ENCODE measurements at regions not wholly inside any gene's neighbourhood (a gene's known extent, or its start where the extent isn't known, plus 50 kb on each side); places are given as distances from the start of the nearest gene placed in this dataset.
"Not testable (repeated sequence)": the region's sequence is repeated elsewhere in the genome, so short reads cannot be mapped to it uniquely, and the experiment has no call there.

- no peak for DNase-seq (ENCODE audit: low spot score)
Observed at GRCh38 chr5:101036778-101037177, 133.7 kb upstream of the ST8SIA4 start.

DNA sequence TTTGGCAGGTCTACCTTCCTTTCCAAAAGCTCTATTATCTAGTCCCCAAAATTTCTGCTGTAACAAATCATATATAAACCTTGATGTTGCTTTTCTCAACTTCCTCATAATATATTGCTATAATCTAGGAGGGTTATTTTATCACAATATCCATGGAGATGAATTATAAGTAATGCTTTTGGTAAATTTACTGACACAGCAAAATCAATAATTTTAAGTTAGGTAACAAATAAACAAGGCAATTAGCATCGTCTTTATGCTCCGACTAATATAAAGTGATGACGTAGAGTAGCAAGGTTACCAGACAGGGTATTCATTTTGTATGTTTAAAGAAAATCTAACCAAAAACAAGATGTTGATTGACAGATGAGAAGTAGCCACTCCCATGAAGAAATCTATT lies 132.3 kb upstream of the ST8SIA4 start:
- DNase-seq (ENCODE audit: low spot score), result no peak

DNA sequence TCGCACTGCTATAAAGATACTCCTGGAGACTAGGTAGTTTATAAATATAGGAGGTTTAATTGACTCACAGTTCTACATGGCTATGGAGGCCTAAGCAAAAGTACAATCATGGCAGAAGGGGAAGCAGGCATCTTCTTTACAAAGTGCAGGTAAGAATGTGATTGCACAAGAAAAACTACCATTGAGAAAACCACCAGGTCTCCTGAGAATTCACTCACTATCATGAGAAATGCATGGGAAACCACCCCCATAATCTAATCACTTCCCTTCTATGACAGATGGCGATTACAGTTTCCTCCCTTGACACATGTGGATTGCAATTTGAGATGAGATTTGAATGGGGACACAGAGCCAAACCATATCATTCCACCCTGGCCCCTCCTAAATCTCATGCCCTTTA lies 121.2 kb upstream of the ST8SIA4 start:
- no peak for DNase-seq (ENCODE audit: low spot score)

GRCh38 chr5:101018299-101018698 lies 115.2 kb upstream of the ST8SIA4 start:
- DNase-seq (ENCODE audit: low spot score), result no peak

GRCh38 chr5:101012880-101013279 lies 109.8 kb upstream of the ST8SIA4 start:
- no peak for DNase-seq (ENCODE audit: low spot score)

DNA sequence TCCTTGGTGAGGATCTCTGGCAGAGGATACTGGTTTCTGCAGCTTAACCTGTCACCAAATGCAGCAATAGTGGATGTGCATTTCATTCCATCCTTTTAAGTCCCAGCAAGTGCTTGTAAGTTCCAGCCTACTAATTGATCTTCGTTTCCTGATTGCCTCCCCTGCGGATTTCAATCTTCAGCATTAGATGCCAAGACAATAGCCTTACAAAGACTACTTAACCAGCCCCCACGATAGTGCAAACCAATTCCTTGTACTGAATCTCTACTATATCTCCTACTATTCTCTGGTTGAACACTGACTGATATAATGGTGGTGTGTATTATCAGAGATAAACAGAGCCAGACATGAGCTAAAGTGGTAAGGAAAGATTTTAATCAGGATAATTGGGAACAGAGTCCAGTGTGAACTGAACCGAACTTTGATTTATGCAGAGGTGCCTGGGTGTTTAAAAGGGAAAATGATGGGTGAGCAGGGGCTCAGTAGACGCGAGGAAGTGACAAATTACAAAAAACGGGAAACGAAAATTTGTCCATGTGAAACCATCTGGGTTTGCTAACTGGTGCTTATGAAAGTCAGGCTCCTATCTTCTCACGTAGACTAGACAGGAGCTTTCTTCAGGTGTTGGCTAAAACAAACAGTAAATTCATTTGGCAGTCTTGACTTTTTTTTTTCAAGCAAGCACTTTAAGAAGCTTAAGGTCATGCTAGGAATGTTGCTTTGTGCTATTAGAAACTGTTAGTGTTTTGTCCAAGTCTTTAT lies 106.9 kb upstream of the ST8SIA4 start:
- DNase-seq (ENCODE audit: low spot score), result no peak

GRCh38 chr5:100992354-100992753 lies 89.3 kb upstream of the ST8SIA4 start:
- no peak for DNase-seq (ENCODE audit: low spot score)

- not testable (repeated sequence) for DNase-seq (ENCODE audit: low spot score)
Observed at GRCh38 chr5:100983601-100984000, 80.5 kb upstream of the ST8SIA4 start.

DNA sequence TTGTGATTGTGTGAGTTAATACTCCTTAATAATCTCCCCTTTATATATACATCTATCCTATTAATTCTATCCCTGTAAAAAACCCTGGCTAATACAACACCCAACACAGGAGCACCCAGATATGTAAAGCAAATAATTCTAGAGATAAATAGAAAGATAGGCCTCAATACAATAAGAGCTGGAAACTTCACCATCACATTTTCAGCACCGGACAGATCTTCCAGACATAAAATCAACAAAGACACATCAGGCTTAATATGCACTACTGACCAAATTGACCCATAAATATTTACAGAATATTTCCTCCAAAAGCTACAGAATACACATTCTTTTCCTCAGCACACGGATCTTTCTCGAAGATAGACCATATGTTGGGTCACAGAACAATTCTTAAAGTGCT lies 71.0 kb upstream of the ST8SIA4 start:
- no peak for DNase-seq (ENCODE audit: low spot score)

GRCh38 chr5:100970646-100971255 lies 67.7 kb upstream of the ST8SIA4 start:
- DNase-seq (ENCODE audit: low spot score), result no peak

GRCh38 chr5:100965291-100965690 lies 62.2 kb upstream of the ST8SIA4 start:
- no peak for DNase-seq (ENCODE audit: low spot score)

Measured in AG08396 (cell line).